ENCODE measurements at regions not wholly inside any gene's neighbourhood (a gene's known extent, or its start where the extent isn't known, plus 50 kb on each side); places are given as distances from the start of the nearest gene placed in this dataset.
"Not testable (repeated sequence)": the region's sequence is repeated elsewhere in the genome, so short reads cannot be mapped to it uniquely, and the experiment has no call there.

DNA sequence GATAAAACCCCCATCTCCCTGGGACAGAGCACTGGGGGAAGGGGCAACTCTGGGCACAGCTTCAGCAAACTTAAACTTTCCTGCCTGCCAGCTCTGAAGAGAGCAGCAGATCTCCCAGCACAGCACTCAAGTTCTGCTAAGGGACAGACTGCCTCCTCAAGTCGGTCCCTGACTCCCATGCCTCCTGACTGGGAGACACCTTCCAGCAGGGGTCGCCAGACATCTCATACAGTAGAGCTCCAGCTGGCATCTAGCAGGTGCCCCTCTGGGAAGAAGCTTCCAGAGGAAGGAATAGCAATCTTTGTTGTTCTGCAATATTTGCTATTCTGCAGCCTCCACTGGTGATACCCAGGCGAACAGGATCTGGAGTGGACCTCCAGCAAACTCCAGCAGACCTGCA is 194.7 kb downstream of the RFPL4B start:
- H3K27me3 ChIP-seq (ENCODE audit: insufficient read depth); H3K4me1 ChIP-seq (ENCODE audit: insufficient read depth); H3K27ac Mint-ChIP-seq; H3K4me3 Mint-ChIP-seq; H3K4me1 Mint-ChIP-seq; H3K9me2 ChIP-seq (ENCODE audit: insufficient read depth); H4K20me1 ChIP-seq (replicated peaks; ENCODE audit: insufficient read depth); H2AFZ ChIP-seq; H3K27me3 Mint-ChIP-seq (ENCODE audit: insufficient read depth, low read depth, poor library complexity); ATAC-seq; DNase-seq (ENCODE audit: low spot score); H3K4me3 ChIP-seq; H3K4me2 ChIP-seq; H3K79me2 ChIP-seq (replicated peaks; ENCODE audit: insufficient read depth); H3K36me3 ChIP-seq (ENCODE audit: insufficient read depth); H3F3A ChIP-seq (replicated peaks; ENCODE audit: low read depth); H3K27ac ChIP-seq (ENCODE audit: low read depth): not testable (repeated sequence)
- H3K36me3 Mint-ChIP-seq (ENCODE audit: low read depth), result peaks cover 13% of the 10 kb centered on the region; the same call in 2 of the 3 replicates
- peaks cover 17% of the 10 kb centered on the region for H3K9me3 Mint-ChIP-seq
- TF ChIP-seq, protein P1, sequence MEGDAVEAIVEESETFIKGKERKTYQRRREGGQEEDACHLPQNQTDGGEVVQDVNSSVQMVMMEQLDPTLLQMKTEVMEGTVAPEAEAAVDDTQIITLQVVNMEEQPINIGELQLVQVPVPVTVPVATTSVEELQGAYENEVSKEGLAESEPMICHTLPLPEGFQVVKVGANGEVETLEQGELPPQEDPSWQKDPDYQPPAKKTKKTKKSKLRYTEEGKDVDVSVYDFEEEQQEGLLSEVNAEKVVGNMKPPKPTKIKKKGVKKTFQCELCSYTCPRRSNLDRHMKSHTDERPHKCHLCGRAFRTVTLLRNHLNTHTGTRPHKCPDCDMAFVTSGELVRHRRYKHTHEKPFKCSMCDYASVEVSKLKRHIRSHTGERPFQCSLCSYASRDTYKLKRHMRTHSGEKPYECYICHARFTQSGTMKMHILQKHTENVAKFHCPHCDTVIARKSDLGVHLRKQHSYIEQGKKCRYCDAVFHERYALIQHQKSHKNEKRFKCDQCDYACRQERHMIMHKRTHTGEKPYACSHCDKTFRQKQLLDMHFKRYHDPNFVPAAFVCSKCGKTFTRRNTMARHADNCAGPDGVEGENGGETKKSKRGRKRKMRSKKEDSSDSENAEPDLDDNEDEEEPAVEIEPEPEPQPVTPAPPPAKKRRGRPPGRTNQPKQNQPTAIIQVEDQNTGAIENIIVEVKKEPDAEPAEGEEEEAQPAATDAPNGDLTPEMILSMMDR (conservative IDR thresholded peaks at IDR 0.05; ENCODE audit: low read depth in 2 of 2), result peak in 1 of 2 experiments; percentile 41; a peak in 3 of 4 replicates

DNA sequence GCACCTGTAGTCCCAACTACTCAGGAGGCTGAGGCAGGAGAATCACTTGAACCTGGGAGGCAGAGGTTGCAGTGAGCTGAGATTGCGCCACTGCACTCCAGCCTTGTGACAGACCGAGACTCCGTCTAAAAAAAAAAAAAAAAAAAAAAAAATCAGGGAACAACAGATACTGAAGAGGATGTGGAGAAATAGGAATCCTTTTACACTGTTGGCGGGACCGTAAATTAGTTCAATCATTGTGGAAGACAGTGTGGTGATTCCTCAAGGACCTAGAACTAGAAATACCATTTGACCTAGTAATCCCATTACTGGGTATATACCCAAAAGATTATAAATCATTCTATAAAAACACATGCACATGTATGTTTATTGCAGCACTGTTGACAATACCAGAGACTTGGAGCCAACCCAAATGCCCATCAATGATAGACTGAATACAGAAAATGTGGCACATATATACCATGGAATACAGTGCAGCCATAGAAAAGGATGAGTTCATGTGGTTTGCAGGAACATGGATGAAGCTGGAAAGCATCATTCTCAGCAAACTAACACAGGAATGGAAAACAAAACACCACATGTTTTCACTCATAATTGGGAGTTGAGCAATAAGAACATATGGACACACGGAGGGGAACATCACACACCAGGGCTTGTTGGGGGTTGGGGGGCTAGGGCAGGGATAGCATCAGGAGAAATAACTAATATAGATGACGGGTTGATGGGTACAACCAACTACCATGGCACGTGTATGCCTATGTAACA is 200.4 kb downstream of the RFPL4B start:
- H3K4me1 ChIP-seq (ENCODE audit: insufficient read depth); H3K4me3 ChIP-seq; H3K27me3 Mint-ChIP-seq (ENCODE audit: insufficient read depth, low read depth, poor library complexity); H3F3A ChIP-seq (replicated peaks; ENCODE audit: low read depth); H3K36me3 Mint-ChIP-seq (ENCODE audit: low read depth); H2AFZ ChIP-seq; H3K27ac Mint-ChIP-seq; H4K20me1 ChIP-seq (replicated peaks; ENCODE audit: insufficient read depth); H3K9me2 ChIP-seq (ENCODE audit: insufficient read depth); H3K27me3 ChIP-seq (ENCODE audit: insufficient read depth); DNase-seq (ENCODE audit: low spot score); H3K79me2 ChIP-seq (replicated peaks; ENCODE audit: insufficient read depth); H3K4me2 ChIP-seq; ATAC-seq; H3K4me3 Mint-ChIP-seq; H3K4me1 Mint-ChIP-seq; H3K27ac ChIP-seq (ENCODE audit: low read depth); H3K36me3 ChIP-seq (ENCODE audit: insufficient read depth): not testable (repeated sequence)
- H3K9me3 Mint-ChIP-seq, result peaks cover 12% of the 10 kb centered on the region

DNA sequence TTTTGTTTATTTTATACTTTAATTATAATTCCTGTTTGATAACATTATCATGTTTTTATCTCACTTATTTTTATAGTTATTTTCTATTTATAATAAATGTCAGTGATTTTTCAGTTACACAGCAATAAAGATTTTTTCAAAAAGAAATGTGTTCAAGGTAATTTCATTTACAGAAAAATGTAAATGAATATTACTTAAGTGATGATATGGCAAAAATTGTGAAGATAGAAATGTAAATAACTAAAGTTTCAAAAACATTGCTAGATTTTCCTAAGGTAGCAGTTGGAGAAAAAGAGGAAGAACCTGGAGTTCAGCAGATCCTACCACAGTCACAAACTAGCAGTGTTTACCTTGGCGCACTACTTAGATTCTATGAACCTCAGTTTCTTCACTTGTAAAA is 202.6 kb downstream of the RFPL4B start:
- no peaks in the 10 kb centered on the region for H3F3A ChIP-seq (replicated peaks; ENCODE audit: low read depth)
- H3K4me1 Mint-ChIP-seq, result no peaks in the 10 kb centered on the region
- H3K27ac Mint-ChIP-seq, result no peak overlapping the region
- H3K4me3 ChIP-seq, result no peak overlapping the region
- no peak overlapping the region for H3K27ac ChIP-seq (ENCODE audit: low read depth)
- H3K27me3 Mint-ChIP-seq (ENCODE audit: insufficient read depth, low read depth, poor library complexity), result peaks cover 11% of the 10 kb centered on the region
- DNase-seq (ENCODE audit: low spot score), result no peak
- H3K79me2 ChIP-seq (replicated peaks; ENCODE audit: insufficient read depth), result no peaks in the 10 kb centered on the region
- H4K20me1 ChIP-seq (replicated peaks; ENCODE audit: insufficient read depth), result no peaks in the 10 kb centered on the region
- H3K4me1 ChIP-seq (ENCODE audit: insufficient read depth), result no peaks in the 10 kb centered on the region
- no peak overlapping the region for H2AFZ ChIP-seq
- H3K27me3 ChIP-seq (ENCODE audit: insufficient read depth), result no peaks in the 10 kb centered on the region
- H3K9me3 Mint-ChIP-seq, result peaks cover 8% of the 10 kb centered on the region; the same call in 2 of the 3 replicates
- H3K36me3 ChIP-seq (ENCODE audit: insufficient read depth), result no peaks in the 10 kb centered on the region
- no peak overlapping the region for H3K4me2 ChIP-seq
- ATAC-seq, result no peak
- H3K9me2 ChIP-seq (ENCODE audit: insufficient read depth), result no peaks in the 10 kb centered on the region
- peaks cover 2% of the 10 kb centered on the region; the same call in 2 of the 3 replicates for H3K36me3 Mint-ChIP-seq (ENCODE audit: low read depth)
- no peak overlapping the region for H3K4me3 Mint-ChIP-seq
- TF ChIP-seq, protein P2, sequence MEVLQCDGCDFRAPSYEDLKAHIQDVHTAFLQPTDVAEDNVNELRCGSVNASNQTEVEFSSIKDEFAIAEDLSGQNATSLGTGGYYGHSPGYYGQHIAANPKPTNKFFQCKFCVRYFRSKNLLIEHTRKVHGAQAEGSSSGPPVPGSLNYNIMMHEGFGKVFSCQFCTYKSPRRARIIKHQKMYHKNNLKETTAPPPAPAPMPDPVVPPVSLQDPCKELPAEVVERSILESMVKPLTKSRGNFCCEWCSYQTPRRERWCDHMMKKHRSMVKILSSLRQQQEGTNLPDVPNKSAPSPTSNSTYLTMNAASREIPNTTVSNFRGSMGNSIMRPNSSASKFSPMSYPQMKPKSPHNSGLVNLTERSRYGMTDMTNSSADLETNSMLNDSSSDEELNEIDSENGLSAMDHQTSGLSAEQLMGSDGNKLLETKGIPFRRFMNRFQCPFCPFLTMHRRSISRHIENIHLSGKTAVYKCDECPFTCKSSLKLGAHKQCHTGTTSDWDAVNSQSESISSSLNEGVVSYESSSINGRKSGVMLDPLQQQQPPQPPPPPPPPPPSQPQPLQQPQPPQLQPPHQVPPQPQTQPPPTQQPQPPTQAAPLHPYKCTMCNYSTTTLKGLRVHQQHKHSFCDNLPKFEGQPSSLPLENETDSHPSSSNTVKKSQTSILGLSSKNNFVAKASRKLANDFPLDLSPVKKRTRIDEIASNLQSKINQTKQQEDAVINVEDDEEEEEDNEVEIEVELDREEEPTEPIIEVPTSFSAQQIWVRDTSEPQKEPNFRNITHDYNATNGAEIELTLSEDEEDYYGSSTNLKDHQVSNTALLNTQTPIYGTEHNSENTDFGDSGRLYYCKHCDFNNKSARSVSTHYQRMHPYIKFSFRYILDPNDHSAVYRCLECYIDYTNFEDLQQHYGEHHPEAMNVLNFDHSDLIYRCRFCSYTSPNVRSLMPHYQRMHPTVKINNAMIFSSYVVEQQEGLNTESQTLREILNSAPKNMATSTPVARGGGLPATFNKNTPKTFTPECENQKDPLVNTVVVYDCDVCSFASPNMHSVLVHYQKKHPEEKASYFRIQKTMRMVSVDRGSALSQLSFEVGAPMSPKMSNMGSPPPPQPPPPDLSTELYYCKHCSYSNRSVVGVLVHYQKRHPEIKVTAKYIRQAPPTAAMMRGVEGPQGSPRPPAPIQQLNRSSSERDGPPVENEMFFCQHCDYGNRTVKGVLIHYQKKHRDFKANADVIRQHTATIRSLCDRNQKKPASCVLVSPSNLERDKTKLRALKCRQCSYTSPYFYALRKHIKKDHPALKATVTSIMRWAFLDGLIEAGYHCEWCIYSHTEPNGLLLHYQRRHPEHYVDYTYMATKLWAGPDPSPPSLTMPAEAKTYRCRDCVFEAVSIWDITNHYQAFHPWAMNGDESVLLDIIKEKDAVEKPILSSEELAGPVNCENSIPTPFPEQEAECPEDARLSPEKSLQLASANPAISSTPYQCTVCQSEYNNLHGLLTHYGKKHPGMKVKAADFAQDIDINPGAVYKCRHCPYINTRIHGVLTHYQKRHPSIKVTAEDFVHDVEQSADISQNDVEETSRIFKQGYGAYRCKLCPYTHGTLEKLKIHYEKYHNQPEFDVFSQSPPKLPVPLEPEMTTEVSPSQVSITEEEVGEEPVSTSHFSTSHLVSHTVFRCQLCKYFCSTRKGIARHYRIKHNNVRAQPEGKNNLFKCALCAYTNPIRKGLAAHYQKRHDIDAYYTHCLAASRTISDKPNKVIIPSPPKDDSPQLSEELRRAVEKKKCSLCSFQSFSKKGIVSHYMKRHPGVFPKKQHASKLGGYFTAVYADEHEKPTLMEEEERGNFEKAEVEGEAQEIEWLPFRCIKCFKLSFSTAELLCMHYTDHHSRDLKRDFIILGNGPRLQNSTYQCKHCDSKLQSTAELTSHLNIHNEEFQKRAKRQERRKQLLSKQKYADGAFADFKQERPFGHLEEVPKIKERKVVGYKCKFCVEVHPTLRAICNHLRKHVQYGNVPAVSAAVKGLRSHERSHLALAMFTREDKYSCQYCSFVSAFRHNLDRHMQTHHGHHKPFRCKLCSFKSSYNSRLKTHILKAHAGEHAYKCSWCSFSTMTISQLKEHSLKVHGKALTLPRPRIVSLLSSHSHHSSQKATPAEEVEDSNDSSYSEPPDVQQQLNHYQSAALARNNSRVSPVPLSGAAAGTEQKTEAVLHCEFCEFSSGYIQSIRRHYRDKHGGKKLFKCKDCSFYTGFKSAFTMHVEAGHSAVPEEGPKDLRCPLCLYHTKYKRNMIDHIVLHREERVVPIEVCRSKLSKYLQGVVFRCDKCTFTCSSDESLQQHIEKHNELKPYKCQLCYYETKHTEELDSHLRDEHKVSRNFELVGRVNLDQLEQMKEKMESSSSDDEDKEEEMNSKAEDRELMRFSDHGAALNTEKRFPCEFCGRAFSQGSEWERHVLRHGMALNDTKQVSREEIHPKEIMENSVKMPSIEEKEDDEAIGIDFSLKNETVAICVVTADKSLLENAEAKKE (CRISPR knock-in tag; IDR thresholded peaks at IDR 0.05), result no peak
- TF ChIP-seq POLR2AphosphoS5 (IDR thresholded peaks at IDR 0.05; ENCODE audit: low read depth), result no peak
- TF ChIP-seq, protein P1 (conservative IDR thresholded peaks at IDR 0.05; ENCODE audit: low read depth in 2 of 2), result no peak
- TF ChIP-seq EZH2 (IDR thresholded peaks at IDR 0.05; ENCODE audit: low read depth, unreplicated experiment), result no peak
- no peak for TF ChIP-seq JUNB (IDR thresholded peaks at IDR 0.05; ENCODE audit: unreplicated experiment)
